ENCODE measurements at regions not wholly inside any gene's neighbourhood (a gene's known extent, or its start where the extent isn't known, plus 50 kb on each side); places are given as distances from the start of the nearest gene placed in this dataset.

DNA sequence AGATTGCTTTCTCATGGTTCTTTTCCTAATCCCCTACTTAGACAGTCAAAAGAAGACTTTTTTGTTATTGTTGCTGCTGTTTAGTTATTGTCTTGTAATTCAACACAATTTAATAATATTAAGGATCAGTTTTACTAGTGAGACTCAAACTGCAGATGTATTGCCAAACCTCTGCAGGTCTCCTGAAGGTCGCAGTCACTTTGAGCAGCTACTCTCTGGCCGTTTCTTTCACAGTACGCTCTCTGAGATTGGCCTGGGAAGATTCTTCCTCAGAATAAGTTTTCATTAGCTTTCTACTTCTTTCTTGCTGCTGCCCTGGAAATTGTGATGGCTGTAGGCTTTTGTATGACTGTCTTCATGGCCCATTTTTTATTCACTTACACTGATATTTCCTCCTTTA is 930.8 kb downstream of the QKI start:
- H3K9ac ChIP-seq (ENCODE audit: insufficient read depth, low read depth, low read length): no peak overlapping the region
- H4K20me1 ChIP-seq (ENCODE audit: insufficient read depth, low read length): no peaks in the 10 kb centered on the region
- 16% methylated on average over 3 of the region's 3 CpGs for WGBS (ENCODE audit: low lambda C conversion rate)
- no peak overlapping the region for H3K4me2 ChIP-seq (ENCODE audit: low read depth, low read length)
- no peaks in the 10 kb centered on the region for H3K27me3 ChIP-seq (ENCODE audit: control insufficient read depth in 1 of 2, insufficient read depth in 2 of 2, low read length in 2 of 2)
- H3K4me3 ChIP-seq (replicated peaks in 1 of 3; ENCODE audit: insufficient read depth in 1 of 3, low read depth in 2 of 3, low read length in 3 of 3): no peak overlapping the region
- ChIA-PET CTCF (ENCODE audit: low intra/inter-chr PET ratio, low total read pairs) (no interaction called here), POLR2A (no interaction called here)
- FAIRE-seq (no peak), ATAC-seq (no peak), DNase-seq (ENCODE audit: low spot score) (no peak)
- in situ Hi-C loops (cut with HindIII; ENCODE audit: extremely low pct_ligation_motif_present, low pct_unique_long_range_greater_than_20kb) (no loop called here), intact Hi-C loops (cut with micrococcal nuclease; ENCODE audit: unreplicated experiment) (no loop called here)
- TF ChIP-seq ZNF749 (CRISPR knock-in tag; IDR thresholded peaks at IDR 0.05; ENCODE audit: borderline replicate concordance) (no peak), STAT6 (CRISPR knock-in tag; IDR thresholded peaks at IDR 0.05; ENCODE audit: borderline replicate concordance) (no peak), NFYC (CRISPR knock-in tag; IDR thresholded peaks at IDR 0.05) (no peak), NONO (IDR thresholded peaks at IDR 0.05) (no peak), NONO (CRISPR knock-in tag; conservative IDR thresholded peaks at IDR 0.05) (no peak), CSRNP1 (CRISPR knock-in tag; IDR thresholded peaks at IDR 0.05) (no peak), DNMT3B (CRISPR knock-in tag; conservative IDR thresholded peaks at IDR 0.05) (no peak), ESRRA (CRISPR knock-in tag; IDR thresholded peaks at IDR 0.05; ENCODE audit: low read depth) (no peak), ZNF552 (CRISPR knock-in tag; IDR thresholded peaks at IDR 0.05; ENCODE audit: borderline replicate concordance) (no peak)
- peaks cover 72% of the 10 kb centered on the region for H3K9me3 ChIP-seq (ENCODE audit: low read length)
- H3K4me1 ChIP-seq (ENCODE audit: insufficient read depth, low read length): no peaks in the 10 kb centered on the region
- no peak overlapping the region for H2AFZ ChIP-seq (ENCODE audit: low read length)
- H3K27ac ChIP-seq (ENCODE audit: extremely low read length, insufficient read depth, low read length): no peak overlapping the region
- no peaks in the 10 kb centered on the region for H3K36me3 ChIP-seq (replicated peaks in 1 of 2; ENCODE audit: control insufficient read depth in 1 of 2, insufficient read depth in 2 of 2, low read length in 2 of 2)
- no peaks in the 10 kb centered on the region for H3K79me2 ChIP-seq (ENCODE audit: insufficient read depth, low read length)
- no TSS peak for BruUV-seq (replicated peaks)

All from HepG2 (cell line).